NB4 (cell line): ENCODE measurements at regions not wholly inside any gene's neighbourhood (a gene's known extent, or its start where the extent isn't known, plus 50 kb on each side); places are given as distances from the start of the nearest gene placed in this dataset.

Experiments
- POLR2A ChIP-seq: IDR thresholded peaks from 2 replicates; pipeline ENCODE4 v1.6.1; 2011; ENCODE audit warnings: mild to moderate bottlenecking; ENCODE audit not compliant: insufficient read length; ENCODE audit errors: extremely low read depth
- TF ChIP-seq, protein P1 (sequence below): IDR thresholded peaks from one replicate; pipeline ENCODE4 v1.5.1; 2012; ENCODE audit warnings: low read depth, low read length
- TF ChIP-seq, protein P2 (sequence below): IDR thresholded peaks from 2 replicates; pipeline ENCODE4 v1.6.1; 2011; ENCODE audit warnings: low read depth, low read length

GRCh38 chr1:55947446-55947845 lies 631.9 kb downstream of the PLPP3 start:
- no peak for TF ChIP-seq POLR2A
- TF ChIP-seq, protein P1, sequence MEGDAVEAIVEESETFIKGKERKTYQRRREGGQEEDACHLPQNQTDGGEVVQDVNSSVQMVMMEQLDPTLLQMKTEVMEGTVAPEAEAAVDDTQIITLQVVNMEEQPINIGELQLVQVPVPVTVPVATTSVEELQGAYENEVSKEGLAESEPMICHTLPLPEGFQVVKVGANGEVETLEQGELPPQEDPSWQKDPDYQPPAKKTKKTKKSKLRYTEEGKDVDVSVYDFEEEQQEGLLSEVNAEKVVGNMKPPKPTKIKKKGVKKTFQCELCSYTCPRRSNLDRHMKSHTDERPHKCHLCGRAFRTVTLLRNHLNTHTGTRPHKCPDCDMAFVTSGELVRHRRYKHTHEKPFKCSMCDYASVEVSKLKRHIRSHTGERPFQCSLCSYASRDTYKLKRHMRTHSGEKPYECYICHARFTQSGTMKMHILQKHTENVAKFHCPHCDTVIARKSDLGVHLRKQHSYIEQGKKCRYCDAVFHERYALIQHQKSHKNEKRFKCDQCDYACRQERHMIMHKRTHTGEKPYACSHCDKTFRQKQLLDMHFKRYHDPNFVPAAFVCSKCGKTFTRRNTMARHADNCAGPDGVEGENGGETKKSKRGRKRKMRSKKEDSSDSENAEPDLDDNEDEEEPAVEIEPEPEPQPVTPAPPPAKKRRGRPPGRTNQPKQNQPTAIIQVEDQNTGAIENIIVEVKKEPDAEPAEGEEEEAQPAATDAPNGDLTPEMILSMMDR = no peak
- TF ChIP-seq, protein P2, sequence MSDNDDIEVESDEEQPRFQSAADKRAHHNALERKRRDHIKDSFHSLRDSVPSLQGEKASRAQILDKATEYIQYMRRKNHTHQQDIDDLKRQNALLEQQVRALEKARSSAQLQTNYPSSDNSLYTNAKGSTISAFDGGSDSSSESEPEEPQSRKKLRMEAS = no peak
